Liver (tissue), 8 donors: ENCODE measurements at regions not wholly inside any gene's neighbourhood (a gene's known extent, or its start where the extent isn't known, plus 50 kb on each side); places are given as distances from the start of the nearest gene placed in this dataset.

Experiments used
- DNase-seq: peaks from one replicate; pipeline ENCODE4 v3.0.0-alpha.2; 2017; ENCODE audit warnings: low spot score
- H3K27ac ChIP-seq, 2 donors: one replicate each; pipeline ENCODE4 v1.7.0; 2013; ENCODE audit warnings: inconsistent platforms in 2 of 2, low read length in 2 of 2, control low read depth in 1 of 2, low read depth in 1 of 2, mild to moderate bottlenecking in 1 of 2
- H3K27me3 ChIP-seq, 4 donors: one replicate each; pipeline versions ENCODE4 v1.6.1 to v1.7.0; 2013; ENCODE audit warnings: low read length in 3 of 4, inconsistent platforms in 1 of 4, mild to moderate bottlenecking in 1 of 4, moderate library complexity in 1 of 4; ENCODE audit not compliant: control insufficient read depth in 4 of 4, insufficient read depth in 4 of 4
- H3K36me3 ChIP-seq, 4 donors: one replicate each; pipeline versions ENCODE4 v1.6.1 to v1.7.0; 2013; ENCODE audit warnings: low read length in 3 of 4, mild to moderate bottlenecking in 3 of 4, low read depth in 1 of 4, moderate library complexity in 1 of 4; ENCODE audit not compliant: control insufficient read depth in 4 of 4, insufficient read depth in 3 of 4
- H3K4me1 ChIP-seq, 4 donors: one replicate each; pipeline versions ENCODE4 v1.6.1 to v1.7.0; 2013; ENCODE audit warnings: low read length in 3 of 4, mild to moderate bottlenecking in 3 of 4, moderate library complexity in 1 of 4; ENCODE audit not compliant: control insufficient read depth in 4 of 4, insufficient read depth in 4 of 4
- H3K4me3 ChIP-seq, 3 donors: one replicate each; pipeline versions ENCODE4 v1.6.1 to v1.7.0; 2013; ENCODE audit warnings: low read length in 3 of 3, control low read depth in 1 of 3, low read depth in 1 of 3, mild to moderate bottlenecking in 1 of 3
- H3K9ac ChIP-seq, 2 donors: one replicate each; pipeline ENCODE4 v1.7.0; 2013; ENCODE audit warnings: low read length in 2 of 2, mild to moderate bottlenecking in 2 of 2, moderate library complexity in 2 of 2, control low read depth in 1 of 2, low read depth in 1 of 2
- H3K9me3 ChIP-seq, 4 donors: one replicate each; pipeline versions ENCODE4 v1.6.1 to v1.7.0; 2013; ENCODE audit warnings: low read length in 3 of 4; ENCODE audit not compliant: control insufficient read depth in 4 of 4
- EGR1 ChIP-seq, 2 donors: IDR thresholded peaks; 2 replicates each; pipeline ENCODE4 v1.6.1; 2016 to 2018; ENCODE audit warnings: antibody characterized with exemption in 2 of 2, low read depth in 2 of 2
- FOXA1 ChIP-seq: IDR thresholded peaks from 2 replicates; pipeline ENCODE4 v1.6.1; 2016; ENCODE audit warnings: antibody characterized with exemption
- FOXA2 ChIP-seq: IDR thresholded peaks from 2 replicates; pipeline ENCODE4 v1.6.1; 2016; ENCODE audit warnings: antibody characterized with exemption
- GABPA ChIP-seq, 2 donors: IDR thresholded peaks in 1 of 2; conservative IDR thresholded peaks in 1 of 2; 2 replicates each; pipeline ENCODE4 v1.6.1; 2016; ENCODE audit warnings: antibody characterized with exemption in 2 of 2, mild to moderate bottlenecking in 1 of 2, moderate library complexity in 1 of 2
- HNF4A ChIP-seq, 2 donors: conservative IDR thresholded peaks; 2 replicates each; pipeline ENCODE4 v1.6.1; 2016; ENCODE audit warnings: antibody characterized with exemption in 2 of 2, mild to moderate bottlenecking in 2 of 2
- HNF4G ChIP-seq: IDR thresholded peaks from 2 replicates; pipeline ENCODE4 v1.6.1; 2016; ENCODE audit warnings: antibody characterized with exemption
- JUND ChIP-seq, 2 donors: IDR thresholded peaks; 2 replicates each; pipeline ENCODE4 v1.6.1; 2016; ENCODE audit warnings: antibody characterized with exemption in 2 of 2
- NR2F2 ChIP-seq: IDR thresholded peaks from 2 replicates; pipeline ENCODE4 v1.6.1; 2016; ENCODE audit warnings: antibody characterized with exemption
- RAD21 ChIP-seq, 2 donors: IDR thresholded peaks; 2 replicates each; pipeline ENCODE4 v1.6.1; 2016; ENCODE audit warnings: antibody characterized with exemption in 2 of 2, mild to moderate bottlenecking in 2 of 2
- RXRA ChIP-seq, 2 donors: IDR thresholded peaks; 2 replicates each; pipeline ENCODE4 v1.6.1; 2017 to 2018; ENCODE audit warnings: antibody characterized with exemption in 2 of 2, mild to moderate bottlenecking in 1 of 2
- SP1 ChIP-seq: IDR thresholded peaks from 2 replicates; pipeline ENCODE4 v1.6.1; 2018; ENCODE audit warnings: antibody characterized with exemption, mild to moderate bottlenecking
- TAF1 ChIP-seq: conservative IDR thresholded peaks from 2 replicates; pipeline ENCODE4 v1.6.1; 2016; ENCODE audit warnings: antibody characterized with exemption, mild to moderate bottlenecking
- YY1 ChIP-seq: IDR thresholded peaks from 2 replicates; pipeline ENCODE4 v1.6.1; 2016; ENCODE audit warnings: antibody characterized with exemption, mild to moderate bottlenecking
- WGBS: extraction: QIAGEN DNeasy Blood & Tissue Kit; methylation state at CpG from one replicate; pipeline ENCODE4 v1.1.7; 2013; 5-methylcytosine and 5-hydroxymethylcytosine counted together
- TF ChIP-seq, protein P1 (sequence below): fragments of 150-350 bp; IDR thresholded peaks from 2 replicates; pipeline ENCODE4 v1.5.1; 2017; ENCODE audit warnings: improper control_type of control experiment, low read depth, low read length; ENCODE audit not compliant: missing input control
- TF ChIP-seq, protein P2 (sequence below): IDR thresholded peaks from 2 replicates; pipeline ENCODE4 v1.6.1; 2016; ENCODE audit warnings: antibody characterized with exemption, mild to moderate bottlenecking
- TF ChIP-seq, protein P3 (sequence below): IDR thresholded peaks from 2 replicates; pipeline ENCODE4 v1.6.1; 2016; ENCODE audit warnings: antibody characterized with exemption
- TF ChIP-seq, protein P4 (sequence below): IDR thresholded peaks from 2 replicates; pipeline ENCODE4 v1.6.1; 2016; ENCODE audit warnings: antibody characterized with exemption
- TF ChIP-seq, protein P5 (sequence below): IDR thresholded peaks from 2 replicates; pipeline ENCODE4 v1.6.1; 2016; ENCODE audit warnings: antibody characterized with exemption
- donor health status: healthy.
- donor health status: healthy.
- donor health status: healthy.
- donor health status: healthy.
- donor health status: healthy.

DNA sequence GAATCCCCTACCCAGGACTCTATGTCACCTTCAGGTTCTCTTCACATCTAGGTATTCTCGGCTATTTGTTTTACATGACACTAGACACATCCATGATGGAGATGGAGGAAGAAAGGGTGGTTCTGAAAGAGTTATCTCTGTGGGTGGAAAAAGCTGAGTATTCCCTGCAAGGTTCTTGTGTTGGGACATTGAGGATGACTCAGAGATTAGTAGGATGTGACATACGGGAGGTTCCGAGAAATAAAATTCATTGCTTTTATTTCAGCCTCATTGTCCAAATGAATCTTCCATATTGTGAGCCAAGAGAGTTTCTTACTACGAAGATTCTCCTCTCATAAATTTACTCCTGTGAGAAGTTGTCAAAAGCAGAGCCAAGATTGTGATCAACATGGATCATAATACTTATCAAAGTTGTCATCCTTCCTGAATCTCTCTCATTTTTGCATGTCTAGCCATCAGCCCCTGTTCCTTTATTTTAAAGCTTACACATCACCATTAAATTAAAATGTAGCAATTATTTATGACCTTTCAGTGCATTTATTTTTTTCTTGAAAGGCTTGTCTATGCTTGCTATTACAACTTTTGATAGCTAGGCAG lies 370.0 kb downstream of the PSAT1 start:
- Histone ChIP-seq H3K9me3 (no peaks in the 10 kb centered on the region), H3K36me3 (no peaks in the 10 kb centered on the region), H3K27me3 (no peaks in the 10 kb centered on the region), H3K4me3 (no peak overlapping the region), H3K27ac (no peak overlapping the region), H3K4me1 (no peaks in the 10 kb centered on the region), H3K9ac (no peak overlapping the region)
- no peak for DNase-seq
- 81% methylated on average over 4 of the region's 4 CpGs for WGBS
- TF ChIP-seq FOXA2 (no peak), SP1 (no peak), YY1 (no peak), TAF1 (no peak), RAD21 (IDR thresholded peaks at IDR 0.05) (no peak), JUND (IDR thresholded peaks at IDR 0.05) (no peak), RXRA (IDR thresholded peaks at IDR 0.05) (no peak), HNF4A (conservative IDR thresholded peaks at IDR 0.05) (no peak), GABPA (IDR thresholded peaks at IDR 0.05 in 1 of 2, conservative IDR thresholded peaks at IDR 0.05 in 1 of 2) (no peak), EGR1 (IDR thresholded peaks at IDR 0.05; ENCODE audit: low read depth in 2 of 2) (no peak), NR2F2 (no peak), HNF4G (no peak), FOXA1 (no peak)
- TF ChIP-seq, protein P1, sequence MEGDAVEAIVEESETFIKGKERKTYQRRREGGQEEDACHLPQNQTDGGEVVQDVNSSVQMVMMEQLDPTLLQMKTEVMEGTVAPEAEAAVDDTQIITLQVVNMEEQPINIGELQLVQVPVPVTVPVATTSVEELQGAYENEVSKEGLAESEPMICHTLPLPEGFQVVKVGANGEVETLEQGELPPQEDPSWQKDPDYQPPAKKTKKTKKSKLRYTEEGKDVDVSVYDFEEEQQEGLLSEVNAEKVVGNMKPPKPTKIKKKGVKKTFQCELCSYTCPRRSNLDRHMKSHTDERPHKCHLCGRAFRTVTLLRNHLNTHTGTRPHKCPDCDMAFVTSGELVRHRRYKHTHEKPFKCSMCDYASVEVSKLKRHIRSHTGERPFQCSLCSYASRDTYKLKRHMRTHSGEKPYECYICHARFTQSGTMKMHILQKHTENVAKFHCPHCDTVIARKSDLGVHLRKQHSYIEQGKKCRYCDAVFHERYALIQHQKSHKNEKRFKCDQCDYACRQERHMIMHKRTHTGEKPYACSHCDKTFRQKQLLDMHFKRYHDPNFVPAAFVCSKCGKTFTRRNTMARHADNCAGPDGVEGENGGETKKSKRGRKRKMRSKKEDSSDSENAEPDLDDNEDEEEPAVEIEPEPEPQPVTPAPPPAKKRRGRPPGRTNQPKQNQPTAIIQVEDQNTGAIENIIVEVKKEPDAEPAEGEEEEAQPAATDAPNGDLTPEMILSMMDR: no peak
- TF ChIP-seq, protein P2, sequence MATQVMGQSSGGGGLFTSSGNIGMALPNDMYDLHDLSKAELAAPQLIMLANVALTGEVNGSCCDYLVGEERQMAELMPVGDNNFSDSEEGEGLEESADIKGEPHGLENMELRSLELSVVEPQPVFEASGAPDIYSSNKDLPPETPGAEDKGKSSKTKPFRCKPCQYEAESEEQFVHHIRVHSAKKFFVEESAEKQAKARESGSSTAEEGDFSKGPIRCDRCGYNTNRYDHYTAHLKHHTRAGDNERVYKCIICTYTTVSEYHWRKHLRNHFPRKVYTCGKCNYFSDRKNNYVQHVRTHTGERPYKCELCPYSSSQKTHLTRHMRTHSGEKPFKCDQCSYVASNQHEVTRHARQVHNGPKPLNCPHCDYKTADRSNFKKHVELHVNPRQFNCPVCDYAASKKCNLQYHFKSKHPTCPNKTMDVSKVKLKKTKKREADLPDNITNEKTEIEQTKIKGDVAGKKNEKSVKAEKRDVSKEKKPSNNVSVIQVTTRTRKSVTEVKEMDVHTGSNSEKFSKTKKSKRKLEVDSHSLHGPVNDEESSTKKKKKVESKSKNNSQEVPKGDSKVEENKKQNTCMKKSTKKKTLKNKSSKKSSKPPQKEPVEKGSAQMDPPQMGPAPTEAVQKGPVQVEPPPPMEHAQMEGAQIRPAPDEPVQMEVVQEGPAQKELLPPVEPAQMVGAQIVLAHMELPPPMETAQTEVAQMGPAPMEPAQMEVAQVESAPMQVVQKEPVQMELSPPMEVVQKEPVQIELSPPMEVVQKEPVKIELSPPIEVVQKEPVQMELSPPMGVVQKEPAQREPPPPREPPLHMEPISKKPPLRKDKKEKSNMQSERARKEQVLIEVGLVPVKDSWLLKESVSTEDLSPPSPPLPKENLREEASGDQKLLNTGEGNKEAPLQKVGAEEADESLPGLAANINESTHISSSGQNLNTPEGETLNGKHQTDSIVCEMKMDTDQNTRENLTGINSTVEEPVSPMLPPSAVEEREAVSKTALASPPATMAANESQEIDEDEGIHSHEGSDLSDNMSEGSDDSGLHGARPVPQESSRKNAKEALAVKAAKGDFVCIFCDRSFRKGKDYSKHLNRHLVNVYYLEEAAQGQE: no peak
- TF ChIP-seq, protein P3, sequence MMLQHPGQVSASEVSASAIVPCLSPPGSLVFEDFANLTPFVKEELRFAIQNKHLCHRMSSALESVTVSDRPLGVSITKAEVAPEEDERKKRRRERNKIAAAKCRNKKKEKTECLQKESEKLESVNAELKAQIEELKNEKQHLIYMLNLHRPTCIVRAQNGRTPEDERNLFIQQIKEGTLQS: no peak
- TF ChIP-seq, protein P4, sequence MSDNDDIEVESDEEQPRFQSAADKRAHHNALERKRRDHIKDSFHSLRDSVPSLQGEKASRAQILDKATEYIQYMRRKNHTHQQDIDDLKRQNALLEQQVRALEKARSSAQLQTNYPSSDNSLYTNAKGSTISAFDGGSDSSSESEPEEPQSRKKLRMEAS: no peak
- TF ChIP-seq, protein P5, sequence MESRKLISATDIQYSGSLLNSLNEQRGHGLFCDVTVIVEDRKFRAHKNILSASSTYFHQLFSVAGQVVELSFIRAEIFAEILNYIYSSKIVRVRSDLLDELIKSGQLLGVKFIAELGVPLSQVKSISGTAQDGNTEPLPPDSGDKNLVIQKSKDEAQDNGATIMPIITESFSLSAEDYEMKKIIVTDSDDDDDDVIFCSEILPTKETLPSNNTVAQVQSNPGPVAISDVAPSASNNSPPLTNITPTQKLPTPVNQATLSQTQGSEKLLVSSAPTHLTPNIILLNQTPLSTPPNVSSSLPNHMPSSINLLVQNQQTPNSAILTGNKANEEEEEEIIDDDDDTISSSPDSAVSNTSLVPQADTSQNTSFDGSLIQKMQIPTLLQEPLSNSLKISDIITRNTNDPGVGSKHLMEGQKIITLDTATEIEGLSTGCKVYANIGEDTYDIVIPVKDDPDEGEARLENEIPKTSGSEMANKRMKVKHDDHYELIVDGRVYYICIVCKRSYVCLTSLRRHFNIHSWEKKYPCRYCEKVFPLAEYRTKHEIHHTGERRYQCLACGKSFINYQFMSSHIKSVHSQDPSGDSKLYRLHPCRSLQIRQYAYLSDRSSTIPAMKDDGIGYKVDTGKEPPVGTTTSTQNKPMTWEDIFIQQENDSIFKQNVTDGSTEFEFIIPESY: no peak
